DND-41 (cell line): ENCODE measurements at regions not wholly inside any gene's neighbourhood (a gene's known extent, or its start where the extent isn't known, plus 50 kb on each side); places are given as distances from the start of the nearest gene placed in this dataset.
A peak's percentile ranks its signal among the peaks of the same experiment; 100 is the strongest.

Experiments
- ATAC-seq: fragments of 200-7000 bp; cut with Tn5 transposase; 3 replicates; pipeline ENCODE4 v1.9.1; 2021; ENCODE audit warnings: low read depth; ENCODE audit not compliant: insufficient read depth
- DNase-seq: peaks from one replicate; pipeline ENCODE4 v3.0.0-alpha.2; 2020
- H2AFZ ChIP-seq: 2 replicates; pipeline ENCODE4 v1.6.0; 2012; ENCODE audit warnings: low read depth, low read length
- H3K27ac ChIP-seq: 2 replicates; pipeline ENCODE4 v1.5.1; 2012; ENCODE audit warnings: low read length, inconsistent platforms
- H3K27me3 ChIP-seq: fragments of 200-600 bp; sonication (generic); 2 replicates; pipeline ENCODE4 v1.6.0; 2012; ENCODE audit warnings: low read length, mild to moderate bottlenecking, inconsistent platforms; ENCODE audit not compliant: insufficient read depth, poor library complexity
- H3K36me3 ChIP-seq: 2 replicates; pipeline ENCODE4 v1.5.1; 2012; ENCODE audit warnings: low read length, inconsistent platforms; ENCODE audit not compliant: insufficient read depth
- H3K4me1 ChIP-seq: 2 replicates; pipeline ENCODE4 v1.5.1; 2012; ENCODE audit warnings: mild to moderate bottlenecking, low read length; ENCODE audit not compliant: insufficient read depth
- H3K4me2 ChIP-seq: 2 replicates; pipeline ENCODE4 v1.6.0; 2012; ENCODE audit warnings: mild to moderate bottlenecking, moderate library complexity, low read length, inconsistent platforms; ENCODE audit not compliant: insufficient read depth
- H3K4me3 ChIP-seq, 2 experiments: fragments of 200-600 bp in 1 of 2; shearing (Covaris generic) in 1 of 2; 2 replicates each; pipeline ENCODE4 v1.5.1; 2012 to 2016; ENCODE audit warnings: inconsistent platforms in 2 of 2, low read length in 2 of 2, mild to moderate bottlenecking in 2 of 2, low read depth in 1 of 2, moderate library complexity in 1 of 2
- H3K79me2 ChIP-seq: 2 replicates; pipeline ENCODE4 v1.6.0; 2012; ENCODE audit warnings: low read length, inconsistent platforms; ENCODE audit not compliant: insufficient read depth
- H3K9ac ChIP-seq: 2 replicates; pipeline ENCODE4 v1.6.0; 2012; ENCODE audit warnings: low read depth, mild to moderate bottlenecking, inconsistent platforms, low read length, moderate library complexity
- H3K9me3 ChIP-seq: 2 replicates; pipeline ENCODE4 v1.5.1; 2012; ENCODE audit warnings: low read length, moderate library complexity, mild to moderate bottlenecking, inconsistent platforms; ENCODE audit not compliant: insufficient read depth, severe bottlenecking
- H4K20me1 ChIP-seq: 2 replicates; pipeline ENCODE4 v1.6.0; 2012; ENCODE audit warnings: low read length; ENCODE audit not compliant: insufficient read depth
- EZH2 ChIP-seq: IDR thresholded peaks from 3 replicates; pipeline ENCODE4 v1.6.1; 2012; ENCODE audit warnings: borderline replicate concordance, low read depth, mild to moderate bottlenecking, moderate library complexity, low read length, inconsistent platforms; ENCODE audit not compliant: severe bottlenecking
- TF ChIP-seq, protein P1 (sequence below): IDR thresholded peaks from 2 replicates; pipeline ENCODE4 v1.5.1; 2012; ENCODE audit warnings: borderline replicate concordance, low read length, moderate library complexity, mild to moderate bottlenecking; ENCODE audit not compliant: poor library complexity, severe bottlenecking; ENCODE audit errors: extremely low read depth

DNA sequence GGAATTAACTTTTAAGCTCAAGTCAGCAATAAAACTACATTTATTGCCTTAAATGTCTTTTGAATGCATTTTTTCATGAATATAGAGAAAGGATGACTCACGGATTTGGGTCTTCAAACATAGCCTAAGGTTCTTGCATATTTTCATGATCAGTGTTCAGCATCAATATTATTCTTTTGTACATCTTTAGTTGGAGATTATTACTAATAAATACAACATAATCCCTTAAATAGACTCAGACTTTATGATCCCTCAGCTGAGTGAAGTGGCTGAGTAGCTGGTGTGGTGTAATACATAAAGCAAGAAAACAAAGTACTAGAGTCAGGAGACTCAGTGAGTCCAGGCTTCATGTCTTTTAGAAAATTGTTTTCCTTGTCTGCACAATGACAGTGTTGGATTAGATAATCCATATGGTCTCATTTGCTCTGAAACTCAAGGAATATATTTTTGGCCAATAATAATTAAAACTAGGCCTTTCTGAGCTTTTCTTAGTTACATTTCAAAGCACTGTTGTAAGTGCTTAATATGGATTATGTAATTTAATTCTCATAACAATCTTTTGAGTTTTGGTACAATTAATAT, 78.3 kb upstream of the UNC5C start:
- H3K4me1 ChIP-seq: no peaks in the 10 kb centered on the region
- no peaks in the 10 kb centered on the region for H3K27me3 ChIP-seq
- no peak overlapping the region for H3K4me2 ChIP-seq
- H2AFZ ChIP-seq: no peak overlapping the region
- H3K4me3 ChIP-seq: no peak overlapping the region
- H4K20me1 ChIP-seq: no peaks in the 10 kb centered on the region
- no peak overlapping the region for H3K9ac ChIP-seq
- no peaks in the 10 kb centered on the region for H3K79me2 ChIP-seq
- DNase-seq: no peak
- ATAC-seq: no peak
- no peaks in the 10 kb centered on the region for H3K9me3 ChIP-seq
- H3K27ac ChIP-seq: no peak overlapping the region
- no peaks in the 10 kb centered on the region for H3K36me3 ChIP-seq
- TF ChIP-seq EZH2: no peak
- TF ChIP-seq, protein P1, sequence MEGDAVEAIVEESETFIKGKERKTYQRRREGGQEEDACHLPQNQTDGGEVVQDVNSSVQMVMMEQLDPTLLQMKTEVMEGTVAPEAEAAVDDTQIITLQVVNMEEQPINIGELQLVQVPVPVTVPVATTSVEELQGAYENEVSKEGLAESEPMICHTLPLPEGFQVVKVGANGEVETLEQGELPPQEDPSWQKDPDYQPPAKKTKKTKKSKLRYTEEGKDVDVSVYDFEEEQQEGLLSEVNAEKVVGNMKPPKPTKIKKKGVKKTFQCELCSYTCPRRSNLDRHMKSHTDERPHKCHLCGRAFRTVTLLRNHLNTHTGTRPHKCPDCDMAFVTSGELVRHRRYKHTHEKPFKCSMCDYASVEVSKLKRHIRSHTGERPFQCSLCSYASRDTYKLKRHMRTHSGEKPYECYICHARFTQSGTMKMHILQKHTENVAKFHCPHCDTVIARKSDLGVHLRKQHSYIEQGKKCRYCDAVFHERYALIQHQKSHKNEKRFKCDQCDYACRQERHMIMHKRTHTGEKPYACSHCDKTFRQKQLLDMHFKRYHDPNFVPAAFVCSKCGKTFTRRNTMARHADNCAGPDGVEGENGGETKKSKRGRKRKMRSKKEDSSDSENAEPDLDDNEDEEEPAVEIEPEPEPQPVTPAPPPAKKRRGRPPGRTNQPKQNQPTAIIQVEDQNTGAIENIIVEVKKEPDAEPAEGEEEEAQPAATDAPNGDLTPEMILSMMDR: no peak

DNA sequence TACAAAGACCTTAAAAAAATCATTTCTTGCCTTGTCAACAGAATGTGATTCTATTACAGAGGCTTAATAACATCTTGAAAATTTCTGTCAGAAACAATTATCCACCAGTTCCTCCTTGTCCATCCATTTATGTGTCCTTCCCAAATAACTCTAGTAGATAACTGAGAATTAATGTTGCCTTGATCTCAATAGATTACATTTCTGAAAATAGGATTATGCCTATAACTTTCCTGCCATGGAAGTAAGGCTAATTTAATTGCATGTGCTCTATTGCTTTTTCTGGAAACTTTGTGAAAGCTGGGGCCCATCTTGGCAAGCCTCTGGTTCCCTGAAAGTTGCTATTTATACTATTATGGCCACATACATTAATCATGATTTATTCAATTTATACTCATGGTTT, 76.2 kb upstream of the UNC5C start:
- Histone ChIP-seq H4K20me1 (no peaks in the 10 kb centered on the region), H3K9ac (no peak overlapping the region), H3K4me3 (no peak overlapping the region), H2AFZ (no peak overlapping the region), H3K9me3 (no peaks in the 10 kb centered on the region), H3K36me3 (no peaks in the 10 kb centered on the region), H3K4me1 (no peaks in the 10 kb centered on the region), H3K27ac (no peak overlapping the region), H3K27me3 (no peaks in the 10 kb centered on the region), H3K4me2 (no peak overlapping the region), H3K79me2 (no peaks in the 10 kb centered on the region)
- TF ChIP-seq, protein P1: no peak
- no peak for TF ChIP-seq EZH2
- no peak for DNase-seq
- no peak for ATAC-seq

DNA sequence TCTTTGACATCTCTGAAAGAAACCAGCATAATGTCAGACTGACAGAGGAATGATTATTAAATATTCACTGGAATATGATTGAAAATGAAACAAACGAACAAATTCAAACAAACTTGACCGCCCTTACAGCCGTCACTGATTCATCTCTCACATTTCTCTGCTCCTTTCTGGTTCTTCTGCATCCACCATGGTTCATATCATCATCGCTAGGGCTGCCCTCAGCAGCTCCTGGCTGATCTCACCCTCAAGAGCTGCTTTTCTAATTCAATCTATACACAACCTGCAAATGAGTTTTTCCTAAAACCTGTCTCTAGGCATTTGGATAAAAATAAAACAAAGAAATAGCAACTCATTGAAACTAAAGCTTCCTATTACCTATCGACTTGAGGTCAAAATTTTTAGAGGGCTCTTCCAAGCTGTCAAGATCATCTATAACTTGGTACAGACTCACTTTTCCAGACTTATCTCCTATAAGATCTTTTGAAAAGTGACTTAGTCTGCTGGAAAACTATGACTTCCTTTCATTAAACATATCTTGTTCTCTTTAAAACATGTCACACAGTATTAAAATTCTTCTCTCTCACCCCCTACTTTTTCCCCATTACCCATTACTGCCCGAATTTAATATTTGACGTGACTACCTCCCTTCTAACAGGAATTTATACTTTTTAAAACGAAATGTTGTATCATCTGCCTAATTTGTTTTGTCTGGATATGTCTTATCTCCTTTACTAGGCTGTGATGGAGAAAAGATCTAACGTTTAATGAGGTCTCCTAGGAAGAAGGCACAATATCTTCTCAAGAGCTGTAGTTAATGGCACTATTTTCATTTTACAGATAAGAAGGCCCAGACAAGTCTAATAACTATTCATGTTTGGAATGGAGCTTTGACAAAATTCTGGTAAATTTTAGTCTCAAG, 71.0 kb upstream of the UNC5C start:
- no peak overlapping the region for H3K4me2 ChIP-seq
- no peaks in the 10 kb centered on the region for H4K20me1 ChIP-seq
- H3K9me3 ChIP-seq: no peaks in the 10 kb centered on the region
- H3K79me2 ChIP-seq: no peaks in the 10 kb centered on the region
- H2AFZ ChIP-seq: 0 out of 2 replicates have a peak overlapping the region, but pooled peaks have one; percentile 27
- no peaks in the 10 kb centered on the region for H3K4me1 ChIP-seq
- ATAC-seq: no peak
- no peak for DNase-seq
- H3K36me3 ChIP-seq: no peaks in the 10 kb centered on the region
- H3K4me3 ChIP-seq: no peak overlapping the region
- no peak overlapping the region for H3K9ac ChIP-seq
- no peak overlapping the region for H3K27ac ChIP-seq
- no peaks in the 10 kb centered on the region for H3K27me3 ChIP-seq
- no peak for TF ChIP-seq EZH2
- TF ChIP-seq, protein P1: no peak
